Fibroblast of lung (primary cell): ENCODE measurements at regions not wholly inside any gene's neighbourhood (a gene's known extent, or its start where the extent isn't known, plus 50 kb on each side); places are given as distances from the start of the nearest gene placed in this dataset.

Experiments
- CTCF ChIP-seq, 2 donors: IDR thresholded peaks in 1 of 2; conservative IDR thresholded peaks in 1 of 2; 1 replicate in 1 of 2; 2 replicates in 1 of 2; pipeline ENCODE4 v1.5.1; 2011 to 2012; ENCODE audit warnings: low read length in 2 of 2, control low read depth in 1 of 2, inconsistent platforms in 1 of 2, low read depth in 1 of 2, mild to moderate bottlenecking in 1 of 2
- EZH2 ChIP-seq: IDR thresholded peaks from 2 replicates; pipeline ENCODE4 v1.5.1; 2012; ENCODE audit warnings: low read length, control low read depth, mild to moderate bottlenecking; ENCODE audit errors: missing control alignments

GRCh38 chr22:22746061-22746962 is 101.9 kb downstream of the GGTLC2 start:
- TF ChIP-seq CTCF (conservative IDR thresholded peaks at IDR 0.05 in 1 of 2, IDR thresholded peaks at IDR 0.05 in 1 of 2; ENCODE audit: low read depth in 1 of 2, low read length in 2 of 2) = no peak
- no peak for TF ChIP-seq EZH2
